Activated T-helper 2 cell treated with anti-CD3 and anti-CD28 coated beads, Interferon-gamma antibody, Interleukin-2, Interleukin-4, amounts not matched to agents 10 μg/mL and 5 μg/mL and 100 μg/mL, durations not matched to agents 14 hours and 24 hours and 36 hours (primary cell): ENCODE measurements at regions not wholly inside any gene's neighbourhood (a gene's known extent, or its start where the extent isn't known, plus 50 kb on each side); places are given as distances from the start of the nearest gene placed in this dataset.

Experiments used
- DNase-seq: peaks from one replicate; pipeline ENCODE4 v3.0.0; 2021; ENCODE audit warnings: low spot score
- H3K27ac Mint-ChIP-seq: one replicate; pipeline ENCODE4 v1.8.0; 2021; ENCODE audit warnings: mixed read lengths
- H3K27me3 Mint-ChIP-seq: one replicate; pipeline ENCODE4 v1.8.0; 2021; ENCODE audit warnings: low read depth, mixed read lengths
- H3K36me3 Mint-ChIP-seq: one replicate; pipeline ENCODE4 v1.8.0; 2021; ENCODE audit warnings: low read depth, mixed read lengths
- H3K4me1 Mint-ChIP-seq: one replicate; pipeline ENCODE4 v1.8.0; 2021; ENCODE audit warnings: low read depth, mixed read lengths
- H3K4me3 Mint-ChIP-seq: one replicate; pipeline ENCODE4 v1.8.0; 2021; ENCODE audit warnings: low read depth, mild to moderate bottlenecking, moderate library complexity, mixed read lengths
- H3K9me3 Mint-ChIP-seq: one replicate; pipeline ENCODE4 v1.8.0; 2021; ENCODE audit warnings: mixed read lengths
- intact Hi-C: fragments of 100-400 bp; cut with micrococcal nuclease; formaldehyde crosslinking; loops from one replicate; pipeline ENCODE4 v1.15.1; 2023

GRCh38 chr18:56043641-56044061 is 455.7 kb upstream of the TCF4 start:
- intact Hi-C loops: no loop called here
- peaks cover 6% of the 10 kb centered on the region for H3K9me3 Mint-ChIP-seq
- H3K36me3 Mint-ChIP-seq: no peaks in the 10 kb centered on the region

GRCh38 chr18:56042915-56043536 is 455.0 kb upstream of the TCF4 start:
- Mint-ChIP-seq H3K9me3 (no peaks in the 10 kb centered on the region), H3K4me3 (no peak overlapping the region), H3K27ac (no peak overlapping the region), H3K4me1 (no peaks in the 10 kb centered on the region), H3K36me3 (no peaks in the 10 kb centered on the region), H3K27me3 (no peaks in the 10 kb centered on the region)
- DNase-seq: no peak
- intact Hi-C loops: no loop called here

More at GRCh38 chr18:56043641-56044061, 455.7 kb upstream of the TCF4 start:
- H3K4me1 Mint-ChIP-seq: no peaks in the 10 kb centered on the region
- no peaks in the 10 kb centered on the region for H3K27me3 Mint-ChIP-seq
- H3K4me3 Mint-ChIP-seq: no peak overlapping the region
- no peak for DNase-seq
- no peak overlapping the region for H3K27ac Mint-ChIP-seq

DNA sequence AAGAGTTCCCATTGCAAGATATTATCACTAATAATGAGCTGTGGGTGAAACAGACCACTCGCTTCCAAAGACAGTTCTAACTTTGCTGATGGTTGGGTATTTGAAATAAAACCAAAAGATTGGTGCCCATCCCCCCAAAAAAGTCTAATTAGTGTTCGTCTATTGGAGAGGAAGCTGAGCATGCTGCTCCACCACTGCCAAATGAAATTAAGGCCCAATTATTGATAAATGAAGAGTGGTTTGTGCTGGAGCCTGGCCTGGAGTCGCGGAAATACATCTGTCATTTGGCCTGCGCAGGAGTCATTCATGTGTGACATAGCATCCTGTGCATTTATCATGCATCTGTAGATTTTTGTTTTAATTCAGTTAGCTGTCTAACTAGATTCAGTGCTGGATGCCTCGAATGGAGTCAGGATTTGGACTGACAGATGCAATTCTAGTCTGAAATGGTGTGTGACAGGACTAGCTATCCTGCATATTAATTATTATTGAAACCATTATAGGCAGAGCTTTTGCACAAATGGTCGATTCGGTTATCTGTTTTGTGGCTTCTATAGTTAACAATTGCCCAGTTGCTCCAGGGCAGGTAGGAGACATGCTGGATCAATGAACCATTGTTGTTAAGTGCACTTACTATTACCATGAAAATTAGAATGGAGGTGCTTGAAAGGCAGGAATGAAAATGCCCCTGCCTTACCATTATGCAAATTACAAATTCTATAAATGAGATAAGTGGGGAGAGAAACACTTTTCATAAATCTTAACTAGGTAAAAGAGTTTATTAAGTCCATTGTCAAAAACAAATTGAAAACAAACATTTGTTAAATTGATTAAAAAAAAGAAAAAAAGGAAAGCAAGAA is 450.4 kb upstream of the TCF4 start:
- Mint-ChIP-seq H3K4me3 (no peak overlapping the region), H3K4me1 (no peaks in the 10 kb centered on the region), H3K27ac (no peak overlapping the region), H3K27me3 (no peaks in the 10 kb centered on the region), H3K9me3 (peaks cover 11% of the 10 kb centered on the region), H3K36me3 (no peaks in the 10 kb centered on the region)
- no peak for DNase-seq
- intact Hi-C loops: no loop called here

GRCh38 chr18:56036741-56037140 is 448.7 kb upstream of the TCF4 start:
- intact Hi-C loops: no loop called here
- Mint-ChIP-seq H3K36me3 (no peaks in the 10 kb centered on the region), H3K9me3 (peaks cover 11% of the 10 kb centered on the region), H3K4me3 (no peak overlapping the region), H3K27me3 (no peaks in the 10 kb centered on the region), H3K27ac (no peak overlapping the region), H3K4me1 (no peaks in the 10 kb centered on the region)
- DNase-seq: no peak

GRCh38 chr18:56035546-56035945 is 447.6 kb upstream of the TCF4 start:
- Mint-ChIP-seq H3K9me3 (peaks cover 11% of the 10 kb centered on the region), H3K36me3 (no peaks in the 10 kb centered on the region), H3K27ac (no peak overlapping the region), H3K4me1 (no peaks in the 10 kb centered on the region), H3K4me3 (no peak overlapping the region), H3K27me3 (no peaks in the 10 kb centered on the region)
- DNase-seq: no peak
- intact Hi-C loops: no loop called here

DNA sequence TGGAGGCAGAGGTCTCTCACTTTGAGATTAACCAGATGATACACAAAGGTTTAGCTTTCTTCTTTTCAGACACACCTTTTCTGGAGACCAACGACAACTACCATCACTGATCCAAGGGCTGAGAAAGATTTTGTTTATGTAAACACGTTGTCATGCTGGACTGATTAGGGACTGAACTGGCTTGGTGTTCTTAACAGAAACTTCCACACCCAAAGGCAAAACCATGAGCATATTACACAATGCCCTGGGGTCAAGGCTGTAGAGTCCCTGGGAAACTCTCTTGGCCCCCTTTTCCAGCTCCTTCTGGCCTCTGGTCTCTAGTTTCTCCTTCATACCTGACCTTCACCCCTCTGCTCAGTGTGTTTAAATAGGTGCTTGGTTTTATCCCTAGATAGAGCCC is 447.0 kb upstream of the TCF4 start:
- intact Hi-C loops: no loop called here
- no peak for DNase-seq
- no peak overlapping the region for H3K27ac Mint-ChIP-seq
- peaks cover 11% of the 10 kb centered on the region for H3K9me3 Mint-ChIP-seq
- no peak overlapping the region for H3K4me3 Mint-ChIP-seq
- no peaks in the 10 kb centered on the region for H3K36me3 Mint-ChIP-seq
- no peaks in the 10 kb centered on the region for H3K27me3 Mint-ChIP-seq
- no peaks in the 10 kb centered on the region for H3K4me1 Mint-ChIP-seq

DNA sequence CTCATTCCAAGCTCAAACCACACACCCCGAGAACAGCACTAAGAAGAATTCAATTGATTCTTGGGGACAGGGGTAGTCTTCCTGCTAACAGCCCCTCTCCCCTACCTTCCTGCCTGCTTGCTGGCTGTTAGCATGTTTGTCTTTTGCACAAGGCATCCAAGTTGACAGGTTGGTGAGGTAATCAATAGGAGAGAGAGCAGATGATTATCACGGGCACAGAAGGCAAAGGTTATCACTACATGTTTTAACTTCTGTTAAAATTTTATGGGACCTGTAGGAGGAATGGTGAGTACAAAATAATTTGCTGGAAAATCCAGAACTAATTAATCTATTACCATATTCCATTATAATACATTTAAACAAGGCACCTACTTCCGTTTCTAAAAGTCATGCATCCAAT is 442.1 kb upstream of the TCF4 start:
- Mint-ChIP-seq H3K4me3 (no peak overlapping the region), H3K4me1 (no peaks in the 10 kb centered on the region), H3K9me3 (peaks cover 11% of the 10 kb centered on the region), H3K36me3 (no peaks in the 10 kb centered on the region), H3K27ac (no peak overlapping the region), H3K27me3 (no peaks in the 10 kb centered on the region)
- intact Hi-C loops: no loop called here
- DNase-seq: no peak

DNA sequence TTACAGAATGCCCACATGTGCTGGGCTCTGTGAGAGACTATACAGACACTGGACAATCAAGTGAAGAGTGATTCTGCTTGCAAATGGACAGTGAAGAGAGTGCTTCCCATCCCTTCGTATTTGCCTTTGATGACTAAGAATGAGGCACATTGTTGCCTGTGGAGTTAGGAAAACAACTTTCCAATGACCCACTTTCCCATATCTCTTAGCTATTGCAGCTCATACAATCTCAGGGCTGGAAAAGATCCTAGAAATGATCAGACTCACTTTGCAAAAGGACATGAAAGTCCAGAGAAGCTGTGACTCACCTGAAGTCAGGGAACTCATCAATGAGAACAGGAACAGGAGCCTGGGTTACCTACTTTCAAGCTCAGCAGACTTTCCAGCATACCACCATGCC is 440.5 kb upstream of the TCF4 start:
- DNase-seq: no peak
- no peak overlapping the region for H3K4me3 Mint-ChIP-seq
- intact Hi-C loops: no loop called here
- peaks cover under 1% of the 10 kb centered on the region for H3K9me3 Mint-ChIP-seq
- no peak overlapping the region for H3K27ac Mint-ChIP-seq
- no peaks in the 10 kb centered on the region for H3K4me1 Mint-ChIP-seq
- no peaks in the 10 kb centered on the region for H3K36me3 Mint-ChIP-seq
- no peaks in the 10 kb centered on the region for H3K27me3 Mint-ChIP-seq

DNA sequence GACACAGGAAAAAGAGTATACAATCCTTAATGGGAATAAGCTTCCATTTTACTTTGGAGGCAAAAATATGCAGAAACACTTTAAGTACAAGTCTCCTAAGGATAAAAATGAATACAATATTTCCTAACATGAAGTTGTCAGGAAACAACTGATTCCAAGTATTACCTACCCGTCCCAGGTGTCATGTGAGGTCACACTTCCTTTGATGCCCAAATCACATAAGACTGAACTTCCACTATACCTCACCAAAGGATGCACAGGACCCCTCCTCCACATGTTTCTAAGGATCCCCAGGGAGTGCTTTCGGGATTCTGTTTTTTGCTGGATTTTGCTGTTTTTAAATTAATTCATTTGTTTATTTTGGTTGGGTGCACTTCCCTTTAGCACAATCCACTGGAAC is 438.5 kb upstream of the TCF4 start:
- no peak overlapping the region for H3K4me3 Mint-ChIP-seq
- no peak for DNase-seq
- no peaks in the 10 kb centered on the region for H3K36me3 Mint-ChIP-seq
- intact Hi-C loops: no loop called here
- no peaks in the 10 kb centered on the region for H3K27me3 Mint-ChIP-seq
- no peaks in the 10 kb centered on the region for H3K9me3 Mint-ChIP-seq
- H3K27ac Mint-ChIP-seq: no peak overlapping the region
- H3K4me1 Mint-ChIP-seq: no peaks in the 10 kb centered on the region

- Mint-ChIP-seq H3K27me3 (no peaks in the 10 kb centered on the region), H3K4me1 (no peaks in the 10 kb centered on the region), H3K4me3 (no peak overlapping the region), H3K27ac (no peak overlapping the region), H3K36me3 (no peaks in the 10 kb centered on the region), H3K9me3 (no peaks in the 10 kb centered on the region)
- intact Hi-C loops: no loop called here
- no peak for DNase-seq
Observed at GRCh38 chr18:56021809-56022195, 433.8 kb upstream of the TCF4 start.

DNA sequence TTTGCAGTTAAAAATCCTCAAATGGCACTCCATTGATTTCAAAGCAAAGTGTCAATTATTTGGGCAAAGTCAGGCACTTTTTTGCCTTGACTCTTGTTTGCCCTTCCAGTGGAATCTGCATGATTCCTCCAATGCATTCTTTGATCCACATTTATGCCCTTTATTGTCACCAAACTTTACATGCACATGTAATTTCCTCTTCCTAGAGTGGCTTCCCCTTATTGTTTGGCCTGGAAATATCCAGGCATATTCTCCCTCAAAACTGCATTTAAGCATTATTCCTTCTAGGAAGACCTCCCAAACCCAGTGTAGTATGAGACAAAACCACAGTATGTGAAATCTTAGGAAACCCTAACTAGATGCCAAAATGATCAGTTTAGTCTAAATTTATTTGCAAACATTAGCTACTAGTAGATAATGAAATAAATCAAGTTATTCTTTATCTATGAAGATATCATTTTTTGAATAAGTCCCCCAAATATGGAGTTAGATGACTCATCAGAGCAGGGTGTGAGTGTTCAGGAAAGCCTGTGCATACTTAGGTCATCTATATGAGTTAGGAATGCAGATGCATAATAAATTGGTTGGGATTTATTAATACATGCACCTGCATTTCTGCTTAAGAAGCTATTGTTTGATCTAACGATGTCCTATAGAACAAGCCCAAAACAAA is 433.3 kb upstream of the TCF4 start:
- H3K27me3 Mint-ChIP-seq: no peaks in the 10 kb centered on the region
- H3K4me3 Mint-ChIP-seq: no peak overlapping the region
- no peaks in the 10 kb centered on the region for H3K36me3 Mint-ChIP-seq
- intact Hi-C loops: no loop called here
- no peak for DNase-seq
- H3K4me1 Mint-ChIP-seq: no peaks in the 10 kb centered on the region
- H3K9me3 Mint-ChIP-seq: no peaks in the 10 kb centered on the region
- no peak overlapping the region for H3K27ac Mint-ChIP-seq

- no peak overlapping the region for H3K27ac Mint-ChIP-seq
- H3K4me1 Mint-ChIP-seq: no peaks in the 10 kb centered on the region
- H3K4me3 Mint-ChIP-seq: no peak overlapping the region
- H3K36me3 Mint-ChIP-seq: no peaks in the 10 kb centered on the region
- DNase-seq: no peak
- intact Hi-C loops: no loop called here
- no peaks in the 10 kb centered on the region for H3K27me3 Mint-ChIP-seq
- H3K9me3 Mint-ChIP-seq: no peaks in the 10 kb centered on the region
Observed at GRCh38 chr18:56019908-56020307, 431.9 kb upstream of the TCF4 start.

- peaks cover 4% of the 10 kb centered on the region for H3K9me3 Mint-ChIP-seq
- no peak for DNase-seq
- no peaks in the 10 kb centered on the region for H3K27me3 Mint-ChIP-seq
- H3K36me3 Mint-ChIP-seq: no peaks in the 10 kb centered on the region
- H3K27ac Mint-ChIP-seq: no peak overlapping the region
- intact Hi-C loops: no loop called here
- no peak overlapping the region for H3K4me3 Mint-ChIP-seq
- no peaks in the 10 kb centered on the region for H3K4me1 Mint-ChIP-seq
Observed at GRCh38 chr18:56019156-56019555, 431.2 kb upstream of the TCF4 start.
